GM13977 (cell line): ENCODE measurements at regions not wholly inside any gene's neighbourhood (a gene's known extent, or its start where the extent isn't known, plus 50 kb on each side); places are given as distances from the start of the nearest gene placed in this dataset.

Experiments used
- DNase-seq: peaks from one replicate; pipeline ENCODE4 v3.0.0; 2012; ENCODE audit warnings: low spot score
- CTCF ChIP-seq: IDR thresholded peaks from 2 replicates; pipeline ENCODE4 v1.5.1; 2012; ENCODE audit warnings: mild to moderate bottlenecking, control low read depth; ENCODE audit not compliant: insufficient read depth; ENCODE audit errors: extremely low read depth, missing control alignments
- in situ Hi-C: fragments of 300-500 bp; cut with MboI; formaldehyde crosslinking; loops from one replicate; pipeline ENCODE4 v1.12.0; 2022; ENCODE audit warnings: low sequenced_read_pairs, low pct_unique_long_range_greater_than_20kb, mixed read lengths, inconsistent platforms; ENCODE audit not compliant: unreplicated experiment

DNA sequence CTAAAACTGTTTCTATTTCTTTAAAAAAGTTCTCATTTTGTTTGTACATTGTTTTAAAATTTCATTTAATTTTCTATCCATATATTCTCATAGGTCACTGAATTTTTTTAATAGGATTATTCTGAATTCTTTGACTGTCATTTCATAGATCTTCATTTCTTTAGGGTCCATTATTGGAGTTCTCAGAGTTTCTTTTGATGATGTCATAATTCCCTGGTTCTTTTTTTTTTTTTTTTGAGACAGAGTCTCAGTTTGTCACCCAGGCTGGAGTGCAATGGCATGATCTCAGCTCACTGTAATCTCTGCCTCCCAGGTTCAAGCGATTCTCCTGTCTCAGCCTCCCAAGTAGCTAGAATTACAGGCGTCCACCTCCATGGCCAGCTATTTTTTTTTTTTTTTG is 89.9 kb downstream of the DMRT2 start:
- TF ChIP-seq CTCF = no peak
- in situ Hi-C loops = no loop called here
- DNase-seq = no peak

- in situ Hi-C loops = no loop called here
- DNase-seq = no peak
- TF ChIP-seq CTCF = no peak
These were observed 101.5 kb downstream of the DMRT2 start for GRCh38 chr9:1151691-1152090.

DNA sequence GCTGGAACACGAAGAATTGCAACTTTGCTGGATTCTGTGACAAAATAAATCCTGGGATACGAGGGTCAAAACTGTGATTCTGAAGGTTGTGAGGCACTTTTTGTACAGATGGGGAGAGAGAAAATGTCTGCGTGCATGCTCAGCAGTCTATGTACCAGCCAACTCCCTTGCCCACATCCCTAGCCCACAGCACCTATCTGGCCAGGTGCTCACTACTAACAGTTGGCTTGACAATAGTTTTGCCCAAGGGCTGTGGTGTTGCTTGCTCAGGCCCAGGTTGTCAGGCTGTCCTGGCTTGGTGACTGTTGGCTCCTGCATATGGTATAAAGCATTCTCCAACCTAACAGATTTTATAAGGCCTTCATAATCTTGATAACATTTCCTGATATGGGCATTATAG is 102.0 kb downstream of the DMRT2 start:
- no peak for TF ChIP-seq CTCF
- in situ Hi-C loops = no loop called here
- DNase-seq = no peak

GRCh38 chr9:1154739-1155138 is 104.6 kb downstream of the DMRT2 start:
- in situ Hi-C loops = no loop called here
- no peak for TF ChIP-seq CTCF

GRCh38 chr9:1155602-1156001 is 105.4 kb downstream of the DMRT2 start:
- TF ChIP-seq CTCF = no peak
- in situ Hi-C loops = no loop called here
- no peak for DNase-seq

More at GRCh38 chr9:1154739-1155138, 104.6 kb downstream of the DMRT2 start:
- no peak for DNase-seq

- DNase-seq = no peak
- no peak for TF ChIP-seq CTCF
- in situ Hi-C loops = no loop called here
These were observed 106.8 kb downstream of the DMRT2 start for GRCh38 chr9:1156794-1157550.
